HG03159 (cell line): ENCODE measurements at regions not wholly inside any gene's neighbourhood (a gene's known extent, or its start where the extent isn't known, plus 50 kb on each side); places are given as distances from the start of the nearest gene placed in this dataset.
A peak's percentile ranks its signal among the peaks of the same experiment; 100 is the strongest.
"Not testable (repeated sequence)": the region's sequence is repeated elsewhere in the genome, so short reads cannot be mapped to it uniquely, and the experiment has no call there.

Experiments used
- ATAC-seq: cut with Tn5 transposase; IDR thresholded peaks from one replicate; pipeline ENCODE4 v1.9.1; 2021; ENCODE audit warnings: mild to moderate bottlenecking, moderate library complexity; ENCODE audit not compliant: unreplicated experiment

DNA sequence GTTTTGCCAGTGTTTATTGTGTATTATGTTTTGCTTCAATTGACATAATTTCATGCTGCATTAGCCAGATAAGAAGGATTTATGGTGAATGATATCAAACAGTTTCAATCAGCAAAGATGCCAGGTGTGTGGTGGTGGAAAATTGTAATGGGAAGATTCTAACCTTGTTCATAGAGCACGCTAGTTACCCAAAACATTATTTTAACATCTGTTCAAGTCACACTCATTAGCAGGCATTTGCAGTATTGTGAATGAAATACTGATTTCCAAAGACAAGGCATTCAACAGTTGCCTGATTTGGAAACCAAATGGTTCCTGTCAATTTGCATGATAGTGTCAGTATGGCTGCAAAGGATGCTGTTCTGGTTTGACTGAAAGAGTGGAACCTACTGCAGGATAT lies 129.7 kb downstream of the EPC1 start:
- no peak for ATAC-seq

DNA sequence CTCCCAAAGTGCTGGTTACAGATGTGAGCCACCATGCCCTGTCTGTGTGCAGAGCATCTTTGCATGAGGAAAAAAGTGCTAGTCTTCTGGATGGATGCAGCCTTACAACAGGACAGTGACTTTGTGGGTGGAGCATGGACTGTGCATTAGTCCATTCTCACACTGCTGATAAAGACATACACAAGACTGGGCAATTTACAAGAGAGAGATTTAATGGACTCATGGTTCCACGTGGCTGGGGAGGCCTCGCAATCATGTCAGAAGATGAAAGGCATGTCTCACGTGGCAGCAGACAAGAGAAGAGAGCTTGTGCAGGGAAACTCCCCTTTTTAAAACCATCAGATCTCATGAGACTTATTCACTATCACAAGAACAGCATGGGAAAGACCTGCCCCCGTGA lies 133.1 kb downstream of the EPC1 start:
- not testable (repeated sequence) for ATAC-seq

DNA sequence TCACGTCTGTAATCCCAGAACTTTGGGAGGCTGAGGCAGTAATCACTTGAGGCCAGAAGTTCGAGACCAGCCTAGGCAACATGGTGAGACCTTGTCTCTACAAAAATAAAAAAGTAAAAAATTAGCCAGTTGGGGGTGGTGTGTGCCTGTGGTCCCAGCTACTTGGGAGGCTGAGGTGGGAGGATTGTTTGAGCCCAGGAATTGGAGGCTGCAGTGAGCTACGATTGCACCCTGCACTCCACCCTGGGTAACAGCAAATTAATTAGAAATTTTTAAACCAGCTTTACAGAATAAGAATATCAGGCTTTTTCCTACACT lies 136.0 kb downstream of the EPC1 start:
- ATAC-seq = no peak

DNA sequence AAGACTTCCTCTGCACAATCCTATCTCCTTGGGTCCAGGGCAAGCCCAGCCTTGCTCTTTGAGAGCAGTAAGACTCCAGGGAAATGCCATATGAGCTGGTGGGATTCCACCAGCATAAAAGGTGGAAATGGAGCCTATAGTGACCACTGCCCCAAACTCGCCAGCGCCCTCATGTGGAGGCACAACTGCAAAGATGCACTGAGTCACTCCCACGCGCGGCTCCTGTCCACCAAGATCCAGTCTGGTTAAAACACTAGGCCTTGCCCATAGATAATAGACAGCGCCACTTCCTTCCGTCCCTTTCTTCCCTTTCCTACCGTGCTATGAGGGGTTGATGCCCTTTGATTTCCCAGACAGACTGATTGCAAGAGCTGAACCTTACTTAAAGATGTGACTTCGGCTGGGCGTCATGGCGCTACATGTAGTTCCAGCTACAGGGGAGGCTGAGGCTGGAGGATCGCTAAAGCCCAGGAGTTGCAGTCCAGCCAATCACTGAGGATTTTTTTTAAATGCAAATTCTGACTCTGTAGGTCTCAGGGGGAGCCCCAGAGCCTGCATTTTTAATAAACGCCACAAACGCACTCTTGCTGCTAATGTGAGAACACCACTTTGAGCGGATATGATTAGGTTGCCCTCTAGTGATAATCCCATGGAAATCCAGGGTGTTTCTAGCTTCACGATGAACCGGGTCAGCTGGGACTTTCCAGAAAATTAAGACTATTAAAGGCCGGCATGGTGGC lies 136.5 kb downstream of the EPC1 start:
- ATAC-seq = no peak

DNA sequence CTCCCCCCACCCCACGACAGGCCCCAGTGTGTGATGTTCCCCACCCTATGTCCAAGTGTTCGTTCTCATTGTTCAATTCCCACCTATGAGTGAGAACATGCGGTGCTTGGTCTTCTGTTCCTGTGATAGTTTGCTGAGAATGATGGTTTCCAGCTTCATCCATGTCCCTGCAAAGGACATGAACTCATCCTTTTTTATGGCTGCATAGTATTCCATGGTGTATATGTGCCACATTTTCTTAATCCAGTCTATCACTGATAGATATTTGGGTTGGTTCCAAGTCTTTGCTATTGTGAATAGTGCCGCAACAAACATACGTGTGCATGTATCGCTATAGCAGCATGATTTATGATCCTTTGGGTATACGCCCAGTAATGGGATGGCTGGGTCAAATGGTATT lies 139.0 kb downstream of the EPC1 start:
- ATAC-seq = not testable (repeated sequence)

DNA sequence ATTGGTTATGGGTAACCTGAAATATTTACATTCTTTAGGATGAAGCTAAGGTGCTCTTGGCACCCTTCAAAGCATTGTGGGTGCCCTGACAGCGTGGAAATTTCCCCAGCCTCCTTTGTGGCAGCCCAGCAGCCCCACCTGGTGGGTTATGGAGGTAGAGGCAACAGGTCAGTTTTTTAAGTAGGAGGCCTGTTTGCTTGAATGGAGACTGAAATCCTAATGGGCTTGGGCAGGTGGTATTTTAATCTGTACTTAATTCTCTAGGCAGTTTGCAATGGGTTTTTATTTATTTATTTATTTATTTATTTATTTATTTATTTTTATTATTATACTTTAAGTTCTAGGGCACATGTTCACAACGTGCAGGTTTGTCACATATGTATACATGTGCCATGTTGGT lies 139.4 kb downstream of the EPC1 start:
- peak; percentile 82 for ATAC-seq

DNA sequence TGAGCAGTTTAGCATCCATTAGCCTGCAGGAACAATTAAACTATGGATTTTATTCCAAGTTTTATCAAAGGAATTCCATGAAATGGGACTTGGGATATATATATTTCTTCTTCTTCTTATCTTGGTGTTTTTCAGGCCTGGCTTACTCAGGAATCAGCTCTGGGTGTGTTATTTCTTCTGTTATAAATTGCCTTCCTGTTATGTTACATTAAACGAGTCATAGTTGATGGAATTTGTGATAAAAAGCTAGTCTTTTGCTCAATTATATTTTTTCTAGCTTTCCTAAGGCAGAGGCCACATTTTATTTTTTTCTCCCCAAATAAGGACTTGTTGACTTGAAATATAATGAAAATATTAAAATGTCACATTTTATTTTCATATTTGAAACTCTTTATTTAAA lies 141.3 kb downstream of the EPC1 start:
- no peak for ATAC-seq

DNA sequence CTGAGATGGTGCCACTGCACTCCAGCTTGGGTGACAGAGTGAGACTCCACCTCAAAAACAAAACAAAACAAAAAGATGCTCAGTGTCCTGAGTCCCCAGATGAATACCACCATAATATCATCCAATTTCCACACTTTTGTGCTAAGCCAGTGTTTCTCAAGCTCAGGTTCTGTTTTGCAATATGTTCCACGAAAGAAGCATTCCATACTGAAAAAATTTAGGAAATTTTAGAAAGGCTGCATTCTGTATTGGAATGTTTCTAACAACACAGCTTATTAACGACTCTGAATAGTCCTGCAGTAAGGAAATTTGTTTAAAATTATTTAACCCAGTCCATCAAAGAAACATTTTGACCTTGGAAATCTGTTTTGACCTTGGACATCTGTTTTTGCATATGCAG lies 142.4 kb downstream of the EPC1 start:
- no peak for ATAC-seq

DNA sequence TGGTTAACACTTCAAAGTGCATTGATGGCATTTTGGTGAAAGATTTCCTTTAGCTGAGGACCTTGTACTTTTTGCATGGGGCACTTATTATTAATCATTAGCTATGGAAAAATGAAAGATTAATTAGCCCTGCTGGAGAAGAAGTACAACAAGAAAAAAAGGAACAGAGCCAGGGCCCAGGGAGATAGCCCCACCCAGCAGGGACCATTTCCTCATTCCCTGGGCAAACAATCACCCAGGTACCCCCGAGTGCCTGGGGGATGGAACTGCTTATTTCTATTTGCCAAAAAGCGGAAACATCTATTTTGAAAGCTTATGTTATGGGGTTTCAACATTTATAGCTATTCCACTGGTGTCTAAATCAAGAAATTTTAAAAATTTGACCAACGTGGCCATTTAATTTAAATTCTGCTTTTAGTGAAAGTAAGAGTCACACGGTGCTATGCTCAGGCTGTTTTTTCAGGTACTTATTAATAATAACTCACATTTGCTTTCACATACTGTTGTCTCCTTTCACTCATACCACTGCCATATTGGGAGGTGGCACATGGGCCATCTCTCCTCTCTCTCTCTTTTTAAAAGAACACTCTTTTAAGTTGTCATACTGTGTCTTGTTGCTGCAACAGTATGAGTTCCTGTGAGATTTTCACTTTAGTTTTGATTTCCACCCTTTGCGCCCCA lies 143.6 kb upstream of the KIF5B start:
- ATAC-seq = peak; percentile 50

DNA sequence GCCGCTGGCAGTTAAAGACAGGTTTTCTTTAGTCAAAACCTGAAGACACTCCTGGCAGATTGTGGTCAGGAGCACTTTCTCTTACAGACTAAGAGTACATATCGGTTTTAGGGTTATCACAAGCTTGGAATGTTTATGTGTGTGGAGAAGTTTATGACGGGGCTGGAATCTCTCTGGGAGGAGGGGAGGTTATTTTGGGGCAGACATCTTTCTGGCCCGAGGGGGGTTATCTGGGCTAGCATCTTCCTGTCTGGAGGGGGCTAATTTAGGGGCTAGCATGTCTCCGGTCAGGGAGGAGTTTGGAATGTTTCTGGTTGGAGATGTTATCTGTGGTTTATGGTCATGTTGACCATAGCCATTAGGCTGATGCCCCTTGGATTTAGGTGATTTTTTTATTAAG lies 141.2 kb upstream of the KIF5B start:
- ATAC-seq = no peak

DNA sequence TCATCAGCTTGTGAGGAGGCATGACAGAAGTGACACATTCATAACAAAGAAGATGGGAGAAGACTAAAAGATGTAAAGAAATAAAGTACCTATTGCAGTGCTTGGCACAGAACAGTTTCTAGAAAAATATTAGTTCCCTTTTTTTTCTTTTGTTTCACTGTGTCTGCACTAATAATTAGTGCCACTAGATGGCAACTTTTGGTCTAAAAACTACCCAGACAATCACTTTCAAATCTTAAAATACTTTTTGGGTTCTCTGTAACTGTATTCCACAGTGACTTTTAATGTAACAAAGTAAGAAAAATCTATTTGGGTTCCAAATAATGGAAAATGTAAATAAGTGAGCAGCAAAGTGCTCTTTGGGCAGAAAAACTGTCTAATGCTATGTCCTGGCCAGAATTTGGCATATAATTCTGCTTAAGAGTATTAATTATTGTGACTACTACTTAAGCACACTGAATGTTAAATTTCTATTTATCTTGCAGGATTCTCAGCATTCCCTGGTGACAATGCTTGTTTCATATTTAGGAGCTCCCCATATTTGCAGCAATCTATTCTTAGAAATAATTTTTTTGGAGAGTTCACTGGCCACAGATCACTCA lies 134.8 kb upstream of the KIF5B start:
- peak; percentile 82 for ATAC-seq

DNA sequence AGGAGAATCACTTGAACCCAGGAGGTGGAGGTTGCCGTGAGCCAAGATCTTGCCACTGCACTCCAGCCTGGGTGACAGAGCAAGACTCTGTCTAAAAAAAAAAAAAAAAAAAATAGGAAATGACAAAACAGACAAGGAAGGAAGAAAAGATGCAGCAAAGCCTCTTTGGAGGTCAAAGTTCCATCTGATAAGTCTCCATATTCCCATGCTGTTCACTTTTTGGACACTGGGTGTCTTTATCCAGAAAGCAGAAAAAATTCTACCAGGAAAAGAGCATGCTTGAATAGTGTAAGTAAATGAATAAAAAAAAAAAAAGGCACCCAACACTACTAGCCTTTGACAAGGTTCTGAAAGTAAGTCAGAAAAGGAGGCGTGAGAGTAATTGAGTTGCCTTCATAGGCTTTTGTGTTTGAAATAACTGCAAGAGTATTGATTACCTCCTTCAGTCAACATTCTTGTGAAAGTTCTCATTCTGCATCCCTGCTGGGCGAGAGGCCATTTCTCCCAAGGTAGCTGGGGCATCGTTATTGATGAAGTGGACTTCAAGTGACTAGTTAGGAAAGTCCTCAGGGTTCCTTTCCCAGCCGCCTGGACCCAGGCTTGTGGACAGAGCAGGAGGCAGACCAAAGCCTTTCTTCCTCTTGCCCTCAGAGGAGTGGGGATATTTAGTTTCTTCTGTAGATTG lies 133.3 kb upstream of the KIF5B start:
- no peak for ATAC-seq

DNA sequence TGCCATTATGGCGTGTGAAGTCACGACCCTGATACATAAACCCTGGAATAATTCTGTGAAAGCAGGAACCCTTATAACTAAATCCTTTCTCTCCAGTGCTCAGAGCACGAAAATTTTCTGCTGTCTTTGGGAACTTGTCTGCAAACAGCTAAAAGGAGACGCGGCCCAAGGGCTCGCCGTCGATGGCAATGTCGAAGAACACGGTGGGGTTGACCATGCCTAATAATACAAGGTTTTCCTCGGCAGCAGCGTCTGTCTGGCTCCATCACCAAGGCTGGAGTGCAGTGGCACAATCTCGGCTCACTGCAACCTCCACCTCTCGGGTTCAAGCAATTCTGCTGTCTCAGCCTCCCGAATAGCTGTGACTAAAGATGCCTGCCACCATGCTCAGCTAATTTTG lies 132.4 kb upstream of the KIF5B start:
- ATAC-seq = not testable (repeated sequence)

DNA sequence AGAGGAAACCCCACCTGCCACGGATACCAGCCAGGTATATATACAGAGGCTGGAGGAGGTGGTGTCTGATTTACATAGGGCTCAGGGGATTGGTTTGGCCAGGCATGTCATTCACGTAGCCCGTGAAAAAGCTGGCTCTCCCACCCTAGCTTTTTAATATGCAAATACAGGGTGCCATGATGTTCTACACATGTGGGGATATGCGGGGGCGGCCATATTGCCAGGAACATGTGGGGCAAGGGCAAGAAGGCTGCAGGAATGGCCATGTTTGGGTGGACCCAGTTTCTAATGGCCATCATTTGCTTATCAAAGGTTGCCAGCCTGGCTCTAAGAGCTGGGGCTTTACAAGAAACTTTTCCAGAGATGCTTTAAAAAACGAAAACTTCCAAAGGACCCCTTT lies 131.5 kb upstream of the KIF5B start:
- no peak for ATAC-seq

DNA sequence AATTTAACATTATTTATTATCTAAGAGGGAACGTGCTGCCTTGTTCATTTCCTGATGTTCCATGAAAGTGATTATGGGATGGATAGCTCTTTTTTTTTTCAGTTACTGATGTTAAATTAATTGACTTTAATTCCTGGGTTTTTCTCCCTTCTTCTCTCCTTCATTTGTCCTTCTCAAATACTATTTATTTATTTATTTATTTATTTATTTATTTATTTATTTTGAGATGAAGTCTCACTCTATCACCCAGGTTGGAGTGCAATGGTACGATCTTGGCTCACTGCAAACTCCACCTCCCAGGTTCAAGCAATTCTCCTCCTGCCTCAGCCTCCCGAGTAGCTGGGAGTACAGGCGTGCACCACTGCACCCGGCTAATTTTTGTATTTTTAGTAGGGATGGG lies 127.4 kb upstream of the KIF5B start:
- ATAC-seq = not testable (repeated sequence)

DNA sequence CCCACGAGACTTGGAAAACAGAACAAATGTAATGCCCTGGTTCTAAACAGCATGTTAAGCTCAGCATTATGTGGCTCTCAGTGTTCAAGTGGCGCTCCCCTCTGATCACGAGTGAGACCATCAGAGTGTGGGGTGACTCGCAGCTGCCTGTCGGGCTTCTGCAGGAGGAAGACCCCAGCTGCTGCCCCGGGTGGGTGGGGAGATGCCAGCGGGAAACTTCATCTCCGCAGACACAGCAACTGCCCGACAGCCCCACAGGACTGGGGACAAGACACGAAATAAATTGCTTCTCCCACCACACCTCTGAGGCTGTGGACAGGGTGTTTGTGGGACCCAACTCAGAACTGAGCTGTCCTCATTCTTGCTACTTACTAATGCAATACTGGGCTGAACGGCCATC lies 126.3 kb upstream of the KIF5B start:
- no peak for ATAC-seq

DNA sequence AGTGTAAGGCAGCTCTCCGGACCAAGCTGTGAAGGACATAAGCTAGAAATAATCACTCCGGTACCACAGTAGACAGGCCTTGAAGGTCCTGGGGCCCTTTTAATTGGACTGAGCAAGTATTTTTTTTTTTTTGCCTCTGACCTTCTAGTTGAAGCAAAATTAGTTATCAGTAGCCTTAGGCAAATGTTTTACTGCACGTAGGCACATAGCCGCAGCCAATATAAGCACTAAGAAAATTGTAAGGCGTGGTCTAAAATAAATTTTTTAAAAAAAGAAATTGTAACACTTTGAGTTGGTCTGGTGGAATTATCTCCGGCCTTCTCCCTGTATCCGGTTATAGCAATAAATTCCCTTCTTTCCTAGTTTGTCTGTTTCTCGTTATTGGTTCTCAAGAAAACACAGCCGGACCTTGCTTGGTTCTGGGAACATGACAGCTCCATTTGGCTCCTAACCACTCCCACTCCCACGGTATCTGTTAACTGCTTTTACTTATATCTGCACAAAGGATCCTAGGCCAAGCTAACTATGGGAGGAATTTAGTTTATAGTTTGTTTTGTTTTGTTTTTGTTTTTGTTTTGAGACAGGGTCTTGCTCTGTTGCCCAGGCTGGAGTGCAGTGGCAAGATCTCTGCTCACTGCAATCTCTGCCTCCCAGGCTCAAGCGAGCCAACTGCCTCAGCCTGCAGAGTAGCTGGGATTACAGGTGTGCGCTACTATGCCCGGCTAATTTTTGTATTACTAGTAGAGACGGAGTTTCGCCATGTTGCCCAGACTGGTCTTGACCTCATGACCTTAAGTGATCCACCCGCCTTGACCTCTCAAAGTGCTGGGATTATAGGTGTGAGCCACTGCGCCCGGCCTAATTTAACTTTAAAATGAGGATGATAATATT lies 124.4 kb upstream of the KIF5B start:
- no peak for ATAC-seq

DNA sequence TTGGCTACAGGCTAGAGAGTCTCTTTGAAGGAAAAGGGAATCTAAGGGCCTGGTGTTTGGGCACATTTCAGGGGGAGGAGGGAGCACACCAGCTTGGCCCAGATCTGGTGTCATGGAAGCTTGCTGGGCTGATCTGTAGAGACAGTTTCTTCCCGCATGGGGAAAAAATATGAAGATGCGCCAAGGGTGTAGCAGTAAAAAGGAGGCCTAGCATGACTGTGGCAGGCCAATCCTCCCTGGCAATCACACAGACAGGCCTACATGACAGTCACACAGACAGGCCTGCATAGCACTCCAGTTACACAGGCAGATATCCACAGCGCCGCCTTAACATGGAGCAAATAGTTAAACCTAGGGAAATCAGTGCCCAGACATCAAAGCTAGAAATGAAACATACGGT lies 123.6 kb upstream of the KIF5B start:
- ATAC-seq = no peak

DNA sequence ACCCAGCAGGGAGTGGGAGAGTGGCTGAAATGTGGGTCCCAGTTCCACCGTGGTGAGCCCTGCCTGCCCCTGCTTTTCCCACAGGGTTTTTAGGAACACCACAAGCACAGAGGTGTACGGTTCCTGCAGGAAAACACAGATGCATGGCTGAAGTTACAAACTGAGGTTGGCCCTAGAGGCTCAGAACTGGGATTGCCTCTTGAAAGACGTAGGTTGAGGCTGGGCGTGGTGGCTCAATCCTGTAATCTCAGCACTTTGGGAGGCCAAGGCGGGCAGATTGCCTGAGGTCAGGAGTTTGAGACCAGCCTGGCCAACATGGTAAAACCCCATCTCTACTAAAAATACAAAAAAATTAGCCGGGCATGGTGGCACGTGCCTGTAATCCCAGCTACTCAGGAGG lies 121.4 kb upstream of the KIF5B start:
- ATAC-seq = not testable (repeated sequence)

DNA sequence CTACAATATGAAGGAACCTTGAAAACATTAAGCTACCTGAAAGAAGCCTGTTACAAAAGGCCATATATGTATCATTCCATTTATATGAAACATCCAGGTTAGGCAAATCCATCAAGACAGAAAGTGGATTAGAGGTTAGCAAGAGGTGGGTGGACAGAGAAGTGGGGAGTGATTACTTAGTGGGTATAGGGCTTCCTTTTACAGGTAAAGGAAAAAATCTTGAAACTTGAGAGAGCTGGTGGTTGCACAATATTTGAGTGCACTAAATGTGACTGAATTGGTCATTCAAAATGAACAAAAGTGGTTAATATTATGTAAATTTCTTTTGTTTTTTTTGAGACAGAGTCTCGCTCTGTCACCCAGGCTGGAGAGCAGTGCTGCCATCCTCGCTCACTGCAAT lies 119.4 kb upstream of the KIF5B start:
- no peak for ATAC-seq

DNA sequence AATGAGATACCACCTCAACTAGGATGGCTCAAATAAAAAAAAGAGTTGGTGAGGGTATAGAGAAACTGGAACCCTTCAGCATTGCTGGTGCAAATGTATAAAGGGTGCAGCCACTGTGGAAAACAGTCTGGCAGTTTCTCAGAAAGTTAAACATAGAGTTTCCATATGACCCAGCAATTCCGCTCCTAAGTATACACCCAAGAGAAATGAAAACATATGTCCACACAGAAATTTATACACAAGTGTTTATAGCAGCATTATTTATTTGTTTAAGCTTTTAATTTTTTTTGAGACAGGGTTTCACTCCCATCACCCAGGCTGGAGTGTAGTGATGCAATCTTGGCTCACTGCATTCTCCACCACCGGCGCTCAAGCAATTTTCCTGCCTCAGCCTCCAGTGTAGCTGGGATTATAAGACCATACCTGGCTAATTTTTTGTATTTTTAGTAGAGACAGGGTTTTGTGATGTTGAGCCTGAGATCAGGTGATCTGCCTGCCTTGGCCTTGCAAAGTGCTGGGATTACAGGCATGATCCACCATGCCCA lies 118.2 kb upstream of the KIF5B start:
- ATAC-seq = no peak
